Activated CD8-positive, alpha-beta T cell treated with anti-CD3 and anti-CD28 coated beads for 36 hours (primary cell): ENCODE measurements at regions not wholly inside any gene's neighbourhood (a gene's known extent, or its start where the extent isn't known, plus 50 kb on each side); places are given as distances from the start of the nearest gene placed in this dataset.

Experiments
- ATAC-seq: fragments of 200-7000 bp; cut with Tn5 transposase; one replicate; pipeline ENCODE4 v1.10.0; 2021; ENCODE audit warnings: mild to moderate bottlenecking, moderate library complexity
- CTCF ChIA-PET: fragments of 350-600 bp; sonication (Branson Sonifier 250); formaldehyde crosslinking; loops from one replicate; lab custom pipeline; 2021; ENCODE audit warnings: antibody characterized with exemption; lab: Charles Lee
- POLR2A ChIA-PET: fragments of 350-600 bp; sonication (Branson Sonifier 250); formaldehyde crosslinking; loops from one replicate; lab custom pipeline; 2021; ENCODE audit warnings: antibody characterized with exemption; lab: Charles Lee
- DNase-seq: peaks from one replicate; pipeline ENCODE4 v3.0.0-alpha.2; 2020
- H3K27ac Mint-ChIP-seq: one replicate; pipeline ENCODE4 v1.8.0; 2021; ENCODE audit warnings: mild to moderate bottlenecking, mixed read lengths
- H3K27me3 Mint-ChIP-seq: one replicate; pipeline ENCODE4 v1.8.0; 2021; ENCODE audit warnings: mixed read lengths
- H3K36me3 Mint-ChIP-seq: one replicate; pipeline ENCODE4 v1.8.0; 2021; ENCODE audit warnings: low read depth, mixed read lengths
- H3K4me1 Mint-ChIP-seq: one replicate; pipeline ENCODE4 v1.8.0; 2021; ENCODE audit warnings: low read depth, mixed read lengths
- H3K4me3 Mint-ChIP-seq: one replicate; pipeline ENCODE4 v1.8.0; 2021; ENCODE audit warnings: mild to moderate bottlenecking, moderate library complexity, mixed read lengths
- H3K9me3 Mint-ChIP-seq: one replicate; pipeline ENCODE4 v1.8.0; 2021; ENCODE audit warnings: mixed read lengths
- CTCF ChIP-seq: fragments of 200-600 bp; IDR thresholded peaks from one replicate; pipeline ENCODE4 v1.8.0; 2022; ENCODE audit warnings: antibody characterized with exemption, mild to moderate bottlenecking
- intact Hi-C: fragments of 100-400 bp; cut with micrococcal nuclease; formaldehyde crosslinking; loops from one replicate; pipeline ENCODE4 v1.10.0; 2022

GRCh38 chr1:215397843-215398242, 169.3 kb upstream of the KCTD3 start:
- Mint-ChIP-seq H3K4me3 (no peak overlapping the region), H3K27me3 (no peaks in the 10 kb centered on the region), H3K9me3 (peaks cover 4% of the 10 kb centered on the region), H3K4me1 (no peaks in the 10 kb centered on the region), H3K36me3 (no peaks in the 10 kb centered on the region), H3K27ac (no peak overlapping the region)
- ATAC-seq (no peak), DNase-seq (no peak)
- intact Hi-C loops = no loop called here
- POLR2A ChIA-PET = no interaction called here
- CTCF ChIA-PET = no interaction called here
- TF ChIP-seq CTCF = no peak

- no peak overlapping the region for H3K4me3 Mint-ChIP-seq
- no peaks in the 10 kb centered on the region for H3K9me3 Mint-ChIP-seq
- ChIA-PET POLR2A (no interaction called here), CTCF (interaction anchor here (0.9 kb wide), 1 partner anchor 45 kb away, joined by 3 read pairs; no protein-coding TSS in a partner anchor)
- ATAC-seq (no peak), DNase-seq (no peak)
- H3K4me1 Mint-ChIP-seq = no peaks in the 10 kb centered on the region
- H3K36me3 Mint-ChIP-seq = no peaks in the 10 kb centered on the region
- TF ChIP-seq CTCF = no peak
- no peak overlapping the region for H3K27ac Mint-ChIP-seq
- intact Hi-C loops = no loop called here
- H3K27me3 Mint-ChIP-seq = no peaks in the 10 kb centered on the region
Measured at GRCh38 chr1:215399787-215400186, 167.3 kb upstream of the KCTD3 start.

GRCh38 chr1:215400741-215401140, 166.4 kb upstream of the KCTD3 start:
- H3K27me3 Mint-ChIP-seq = no peaks in the 10 kb centered on the region
- H3K27ac Mint-ChIP-seq = no peak overlapping the region
- intact Hi-C loops = no loop called here
- DNase-seq = no peak
- H3K4me3 Mint-ChIP-seq = no peak overlapping the region
- ChIA-PET CTCF (no interaction called here), POLR2A (no interaction called here)
- ATAC-seq = no peak
- no peaks in the 10 kb centered on the region for H3K9me3 Mint-ChIP-seq
- TF ChIP-seq CTCF = no peak
- H3K4me1 Mint-ChIP-seq = no peaks in the 10 kb centered on the region
- H3K36me3 Mint-ChIP-seq = no peaks in the 10 kb centered on the region

- DNase-seq (no peak), ATAC-seq (no peak)
- no peaks in the 10 kb centered on the region for H3K4me1 Mint-ChIP-seq
- no peak overlapping the region for H3K4me3 Mint-ChIP-seq
- no peaks in the 10 kb centered on the region for H3K9me3 Mint-ChIP-seq
- no peaks in the 10 kb centered on the region for H3K27me3 Mint-ChIP-seq
- no peak for TF ChIP-seq CTCF
- POLR2A ChIA-PET = no interaction called here
- CTCF ChIA-PET = no interaction called here
- intact Hi-C loops = no loop called here
- no peaks in the 10 kb centered on the region for H3K36me3 Mint-ChIP-seq
- H3K27ac Mint-ChIP-seq = no peak overlapping the region
Measured at GRCh38 chr1:215402147-215402546, 165.0 kb upstream of the KCTD3 start.

GRCh38 chr1:215405211-215405610, 161.9 kb upstream of the KCTD3 start:
- H3K4me3 Mint-ChIP-seq = no peak overlapping the region
- ChIA-PET CTCF (no interaction called here), POLR2A (no interaction called here)
- no peak overlapping the region for H3K27ac Mint-ChIP-seq
- H3K4me1 Mint-ChIP-seq = no peaks in the 10 kb centered on the region
- H3K27me3 Mint-ChIP-seq = no peaks in the 10 kb centered on the region
- H3K36me3 Mint-ChIP-seq = no peaks in the 10 kb centered on the region
- H3K9me3 Mint-ChIP-seq = no peaks in the 10 kb centered on the region
- intact Hi-C loops = no loop called here
- no peak for TF ChIP-seq CTCF
- DNase-seq (no peak), ATAC-seq (no peak)
